CD4-positive, alpha-beta T cell treated with Interleukin-6 for 4 hours (primary cell): ENCODE measurements at regions not wholly inside any gene's neighbourhood (a gene's known extent, or its start where the extent isn't known, plus 50 kb on each side); places are given as distances from the start of the nearest gene placed in this dataset.
"Not testable (repeated sequence)": the region's sequence is repeated elsewhere in the genome, so short reads cannot be mapped to it uniquely, and the experiment has no call there.

Source experiments
- DNase-seq: peaks from one replicate; pipeline ENCODE4 v3.0.0-alpha.2; 2020; ENCODE audit warnings: mixed read lengths

- no peak for DNase-seq
These were observed 1293.9 kb downstream of the PCDH9 start for GRCh38 chr13:65936249-65936648.

- no peak for DNase-seq
These were observed 1297.4 kb downstream of the PCDH9 start for GRCh38 chr13:65932587-65933239.

GRCh38 chr13:65932013-65932412, 1298.1 kb downstream of the PCDH9 start:
- no peak for DNase-seq

GRCh38 chr13:65929436-65929835, 1300.7 kb downstream of the PCDH9 start:
- no peak for DNase-seq

- no peak for DNase-seq
These were observed 1303.4 kb downstream of the PCDH9 start for GRCh38 chr13:65926750-65927171.

- not testable (repeated sequence) for DNase-seq
These were observed 1307.3 kb downstream of the PCDH9 start for GRCh38 chr13:65922846-65923245.

GRCh38 chr13:65921933-65922332, 1308.2 kb downstream of the PCDH9 start:
- no peak for DNase-seq

GRCh38 chr13:65917731-65918130, 1312.4 kb downstream of the PCDH9 start:
- DNase-seq = no peak

- DNase-seq = no peak
These were observed 1314.9 kb downstream of the PCDH9 start for GRCh38 chr13:65915195-65915594.

- DNase-seq = no peak
These were observed 1315.4 kb downstream of the PCDH9 start for GRCh38 chr13:65914716-65915115.

- no peak for DNase-seq
These were observed 1317.0 kb downstream of the PCDH9 start for GRCh38 chr13:65913173-65913572.

GRCh38 chr13:65912516-65912915, 1317.6 kb downstream of the PCDH9 start:
- no peak for DNase-seq

- DNase-seq = no peak
These were observed 1318.5 kb downstream of the PCDH9 start for GRCh38 chr13:65911546-65912193.

GRCh38 chr13:65909501-65909900, 1320.6 kb downstream of the PCDH9 start:
- DNase-seq = no peak

GRCh38 chr13:65907666-65908525, 1322.2 kb downstream of the PCDH9 start:
- no peak for DNase-seq

- DNase-seq = no peak
These were observed 1328.4 kb downstream of the PCDH9 start for GRCh38 chr13:65901723-65902122.

- no peak for DNase-seq
These were observed 1336.1 kb downstream of the PCDH9 start for GRCh38 chr13:65894049-65894448.

- no peak for DNase-seq
These were observed 1337.3 kb downstream of the PCDH9 start for GRCh38 chr13:65892859-65893258.

GRCh38 chr13:65889368-65889767, 1340.8 kb downstream of the PCDH9 start:
- DNase-seq = no peak

- DNase-seq = no peak
These were observed 1347.3 kb downstream of the PCDH9 start for GRCh38 chr13:65882810-65883209.

- no peak for DNase-seq
These were observed 1348.5 kb downstream of the PCDH9 start for GRCh38 chr13:65881561-65882155.

GRCh38 chr13:65875031-65875430, 1355.1 kb downstream of the PCDH9 start:
- DNase-seq = no peak

- no peak for DNase-seq
These were observed 1357.7 kb downstream of the PCDH9 start for GRCh38 chr13:65872448-65872847.
